ENCODE measurements at regions not wholly inside any gene's neighbourhood (a gene's known extent, or its start where the extent isn't known, plus 50 kb on each side); places are given as distances from the start of the nearest gene placed in this dataset.

- no peak for TF ChIP-seq POLR2A (IDR thresholded peaks at IDR 0.05)
- TF ChIP-seq CTCF (IDR thresholded peaks at IDR 0.05), result no peak
- TF ChIP-seq POLR2AphosphoS5 (IDR thresholded peaks at IDR 0.05), result no peak
These were observed 102.5 kb upstream of the TRPM1 start for GRCh38 chr15:31203999-31204398.

Data from upper lobe of left lung (tissue), 4 donors.